CD14-positive monocyte (primary cell): ENCODE measurements at regions not wholly inside any gene's neighbourhood (a gene's known extent, or its start where the extent isn't known, plus 50 kb on each side); places are given as distances from the start of the nearest gene placed in this dataset.

Experiments used
- DNase-seq, 3 donors: peaks; one replicate each; pipeline ENCODE4 v3.0.0-alpha.2; 2011 to 2022
- H2AFZ ChIP-seq: 2 replicates; pipeline ENCODE4 v1.6.0; 2012; ENCODE audit warnings: mild to moderate bottlenecking, low read depth, low read length, inconsistent platforms; ENCODE audit not compliant: insufficient read depth, poor library complexity, severe bottlenecking
- H3K27ac ChIP-seq, 2 donors: 1 replicate in 1 of 2; 2 replicates in 1 of 2; pipeline ENCODE4 v1.5.1; 2012 to 2013; ENCODE audit warnings: low read length in 2 of 2, control low read depth in 1 of 2, inconsistent platforms in 1 of 2, low read depth in 1 of 2, mild to moderate bottlenecking in 1 of 2
- H3K27me3 ChIP-seq, 2 donors: one replicate each; pipeline versions ENCODE4 v1.6.0 to v1.6.1; 2011 to 2013; ENCODE audit warnings: low read length in 2 of 2; ENCODE audit not compliant: control insufficient read depth in 2 of 2, insufficient read depth in 2 of 2
- H3K36me3 ChIP-seq, 2 donors: replicated peaks in 1 of 2; 1 replicate in 1 of 2; 2 replicates in 1 of 2; pipeline versions ENCODE4 v1.5.1 to v1.6.1; 2012 to 2013; ENCODE audit warnings: low read length in 2 of 2, control low read depth in 1 of 2, inconsistent platforms in 1 of 2, mild to moderate bottlenecking in 1 of 2; ENCODE audit not compliant: insufficient read depth in 2 of 2, control insufficient read depth in 1 of 2
- H3K4me1 ChIP-seq, 2 donors: 1 replicate in 1 of 2; 2 replicates in 1 of 2; pipeline versions ENCODE4 v1.5.1 to v1.6.1; 2012 to 2013; ENCODE audit warnings: low read length in 2 of 2, control low read depth in 1 of 2, inconsistent platforms in 1 of 2, mild to moderate bottlenecking in 1 of 2, moderate library complexity in 1 of 2; ENCODE audit not compliant: insufficient read depth in 2 of 2, control insufficient read depth in 1 of 2
- H3K4me2 ChIP-seq: replicated peaks from 2 replicates; pipeline ENCODE3; 2012; ENCODE audit warnings: low read length, moderate library complexity, mild to moderate bottlenecking; ENCODE audit not compliant: poor library complexity, severe bottlenecking; ENCODE audit errors: extremely low read depth
- H3K4me3 ChIP-seq, 3 experiments: fragments of 200-600 bp in 1 of 3; sonication (generic) in 1 of 3; replicated peaks in 1 of 3; 1 replicate in 2 of 3; 2 replicates in 1 of 3; pipeline ENCODE4 v1.5.1; 2011 to 2013; ENCODE audit warnings: low read length in 3 of 3, mild to moderate bottlenecking in 3 of 3, control low read depth in 2 of 3, low read depth in 2 of 3, inconsistent platforms in 1 of 3, moderate library complexity in 1 of 3
- H3K79me2 ChIP-seq: 2 replicates; pipeline ENCODE4 v1.6.0; 2012; ENCODE audit warnings: mild to moderate bottlenecking, control low read depth, inconsistent platforms, low read length, moderate library complexity; ENCODE audit not compliant: insufficient read depth
- H3K9ac ChIP-seq: 2 replicates; pipeline ENCODE4 v1.6.0; 2017; ENCODE audit warnings: low read length, mild to moderate bottlenecking; ENCODE audit not compliant: insufficient read depth, poor library complexity, severe bottlenecking
- H3K9me3 ChIP-seq, 2 donors: replicated peaks in 1 of 2; 1 replicate in 1 of 2; 2 replicates in 1 of 2; pipeline versions ENCODE4 v1.5.1 to v1.6.1; 2012 to 2013; ENCODE audit warnings: low read length in 2 of 2, control low read depth in 1 of 2; ENCODE audit not compliant: control insufficient read depth in 1 of 2, insufficient read depth in 1 of 2
- H4K20me1 ChIP-seq: 2 replicates; pipeline ENCODE4 v1.6.0; 2012; ENCODE audit warnings: mild to moderate bottlenecking, low read length, control low read depth, moderate library complexity; ENCODE audit not compliant: insufficient read depth
- H3K27ac Mint-ChIP-seq, 7 donors: one replicate each; pipeline ENCODE4 v1.8.0; 2020; ENCODE audit warnings: mild to moderate bottlenecking in 7 of 7, mixed read lengths in 7 of 7, moderate library complexity in 6 of 7, inconsistent platforms in 2 of 7
- H3K27me3 Mint-ChIP-seq, 3 donors: one replicate each; pipeline ENCODE4 v1.8.0; 2021 to 2022; ENCODE audit warnings: low read depth in 3 of 3, mild to moderate bottlenecking in 3 of 3, mixed read lengths in 3 of 3, moderate library complexity in 3 of 3, inconsistent platforms in 1 of 3
- H3K36me3 Mint-ChIP-seq, 2 donors: one replicate each; pipeline ENCODE4 v1.8.0; 2020; ENCODE audit warnings: mixed read lengths in 2 of 2, inconsistent platforms in 1 of 2, mild to moderate bottlenecking in 1 of 2
- H3K4me1 Mint-ChIP-seq: one replicate; pipeline ENCODE4 v1.8.0; 2020; ENCODE audit warnings: mild to moderate bottlenecking, mixed read lengths
- H3K4me3 Mint-ChIP-seq, 2 donors: one replicate each; pipeline ENCODE4 v1.8.0; 2020; ENCODE audit warnings: mild to moderate bottlenecking in 2 of 2, mixed read lengths in 2 of 2, moderate library complexity in 1 of 2
- H3K9me3 Mint-ChIP-seq, 7 donors: one replicate each; pipeline ENCODE4 v1.8.0; 2020 to 2022; ENCODE audit warnings: mixed read lengths in 7 of 7, mild to moderate bottlenecking in 6 of 7, moderate library complexity in 6 of 7, inconsistent platforms in 2 of 7
- whole genome bisulfite sequencing: methylation state at CpG from one replicate; pipeline ENCODE4 v1.1.5; 2013; ENCODE audit warnings: missing lambda C conversion rate; ENCODE audit not compliant: insufficient coverage; 5-methylcytosine and 5-hydroxymethylcytosine counted together
- intact Hi-C, 2 donors: fragments of 100-400 bp; cut with micrococcal nuclease; formaldehyde crosslinking; loops; one replicate each; pipeline versions ENCODE4 v1.15.0 to v1.15.1; 2023
- TF ChIP-seq, protein P1 (sequence below): fragments of 200-600 bp; IDR thresholded peaks from one replicate; pipeline ENCODE4 v1.8.0; 2022; ENCODE audit warnings: antibody characterized with exemption, mild to moderate bottlenecking

DNA sequence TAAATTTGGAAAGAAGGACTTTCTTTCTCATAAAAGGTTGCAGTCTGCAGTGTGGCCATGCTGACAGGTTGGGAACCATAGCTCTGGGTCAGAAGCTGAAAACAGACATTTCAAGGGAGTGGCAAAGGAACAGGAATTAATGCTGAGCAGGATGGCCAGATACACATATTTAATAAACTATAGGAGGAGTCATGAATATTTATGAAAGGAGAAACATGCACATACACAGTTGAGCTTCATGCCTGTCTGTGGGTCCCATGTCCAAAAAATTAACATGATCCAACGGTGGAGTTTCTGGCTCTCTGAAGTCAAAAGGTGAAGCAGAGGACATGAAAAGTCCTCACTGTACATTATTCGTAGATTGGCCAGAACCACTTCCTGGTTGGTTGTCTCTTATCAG lies 2556.0 kb downstream of the PCDH9 start:
- no peak overlapping the region for H3K4me3 ChIP-seq
- H4K20me1 ChIP-seq: no peaks in the 10 kb centered on the region
- H3K4me1 ChIP-seq: no peaks in the 10 kb centered on the region
- TF ChIP-seq, protein P1, sequence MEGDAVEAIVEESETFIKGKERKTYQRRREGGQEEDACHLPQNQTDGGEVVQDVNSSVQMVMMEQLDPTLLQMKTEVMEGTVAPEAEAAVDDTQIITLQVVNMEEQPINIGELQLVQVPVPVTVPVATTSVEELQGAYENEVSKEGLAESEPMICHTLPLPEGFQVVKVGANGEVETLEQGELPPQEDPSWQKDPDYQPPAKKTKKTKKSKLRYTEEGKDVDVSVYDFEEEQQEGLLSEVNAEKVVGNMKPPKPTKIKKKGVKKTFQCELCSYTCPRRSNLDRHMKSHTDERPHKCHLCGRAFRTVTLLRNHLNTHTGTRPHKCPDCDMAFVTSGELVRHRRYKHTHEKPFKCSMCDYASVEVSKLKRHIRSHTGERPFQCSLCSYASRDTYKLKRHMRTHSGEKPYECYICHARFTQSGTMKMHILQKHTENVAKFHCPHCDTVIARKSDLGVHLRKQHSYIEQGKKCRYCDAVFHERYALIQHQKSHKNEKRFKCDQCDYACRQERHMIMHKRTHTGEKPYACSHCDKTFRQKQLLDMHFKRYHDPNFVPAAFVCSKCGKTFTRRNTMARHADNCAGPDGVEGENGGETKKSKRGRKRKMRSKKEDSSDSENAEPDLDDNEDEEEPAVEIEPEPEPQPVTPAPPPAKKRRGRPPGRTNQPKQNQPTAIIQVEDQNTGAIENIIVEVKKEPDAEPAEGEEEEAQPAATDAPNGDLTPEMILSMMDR: no peak
- 90% methylated on average over 2 of the region's 2 CpGs for WGBS
- H3K27ac ChIP-seq: no peak overlapping the region
- no peaks in the 10 kb centered on the region for H3K27me3 ChIP-seq
- H2AFZ ChIP-seq: no peak overlapping the region
- Mint-ChIP-seq H3K9me3 (peaks cover 0 to 15% (median 5%) of the 10 kb centered on the region in 7 donors), H3K36me3 (no peaks in the 10 kb centered on the region), H3K27me3 (peaks cover 0 to 3% (median 0%) of the 10 kb centered on the region in 3 donors), H3K4me1 (no peaks in the 10 kb centered on the region), H3K27ac (no peak overlapping the region), H3K4me3 (no peak overlapping the region)
- no peaks in the 10 kb centered on the region for H3K36me3 ChIP-seq
- no peak overlapping the region for H3K4me2 ChIP-seq
- no peak overlapping the region for H3K9ac ChIP-seq
- no peak for DNase-seq
- peaks cover 6 to 14% of the 10 kb centered on the region in 2 donors for H3K9me3 ChIP-seq
- no peaks in the 10 kb centered on the region for H3K79me2 ChIP-seq
- intact Hi-C loops: no loop called here

DNA sequence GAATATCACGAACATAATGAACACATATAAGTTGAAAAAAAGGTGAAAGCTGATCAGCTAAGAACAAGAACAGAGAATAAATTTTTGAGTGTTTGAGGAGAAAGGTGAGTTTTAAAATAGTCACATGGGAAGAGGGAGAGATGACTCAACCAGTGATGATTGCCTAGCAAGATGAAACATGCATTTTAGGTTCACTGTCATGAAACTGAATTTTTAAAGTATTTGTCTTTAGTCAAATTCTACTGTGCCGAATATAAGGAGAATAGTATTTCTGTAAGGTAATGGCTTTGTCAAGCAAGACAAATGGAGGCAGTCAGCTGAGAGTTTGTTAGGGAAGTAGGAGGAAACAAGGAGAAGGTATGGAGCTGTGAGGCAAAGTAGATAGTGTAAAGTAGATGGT lies 2557.4 kb downstream of the PCDH9 start:
- H3K4me3 Mint-ChIP-seq: no peak overlapping the region
- no peaks in the 10 kb centered on the region for H3K4me1 ChIP-seq
- H2AFZ ChIP-seq: no peak overlapping the region
- H3K9me3 ChIP-seq: peaks cover 6 to 8% of the 10 kb centered on the region in 2 donors
- H3K36me3 Mint-ChIP-seq: no peaks in the 10 kb centered on the region
- H3K4me3 ChIP-seq: no peak overlapping the region
- H3K79me2 ChIP-seq: no peaks in the 10 kb centered on the region
- peaks cover 0 to 18% (median 5%) of the 10 kb centered on the region in 7 donors for H3K9me3 Mint-ChIP-seq
- no peak overlapping the region for H3K4me2 ChIP-seq
- 80% methylated on average over 1 of the region's 2 CpGs for WGBS
- TF ChIP-seq, protein P1: no peak
- DNase-seq: no peak
- H3K9ac ChIP-seq: no peak overlapping the region
- H4K20me1 ChIP-seq: no peaks in the 10 kb centered on the region
- H3K27me3 Mint-ChIP-seq: peaks cover 0 to 3% (median 0%) of the 10 kb centered on the region in 3 donors
- intact Hi-C loops: no loop called here
- no peaks in the 10 kb centered on the region for H3K27me3 ChIP-seq
- H3K27ac Mint-ChIP-seq: no peak overlapping the region
- H3K4me1 Mint-ChIP-seq: no peaks in the 10 kb centered on the region
- no peak overlapping the region for H3K27ac ChIP-seq
- H3K36me3 ChIP-seq: no peaks in the 10 kb centered on the region
